ENCODE measurements at regions not wholly inside any gene's neighbourhood (a gene's known extent, or its start where the extent isn't known, plus 50 kb on each side); places are given as distances from the start of the nearest gene placed in this dataset.

DNA sequence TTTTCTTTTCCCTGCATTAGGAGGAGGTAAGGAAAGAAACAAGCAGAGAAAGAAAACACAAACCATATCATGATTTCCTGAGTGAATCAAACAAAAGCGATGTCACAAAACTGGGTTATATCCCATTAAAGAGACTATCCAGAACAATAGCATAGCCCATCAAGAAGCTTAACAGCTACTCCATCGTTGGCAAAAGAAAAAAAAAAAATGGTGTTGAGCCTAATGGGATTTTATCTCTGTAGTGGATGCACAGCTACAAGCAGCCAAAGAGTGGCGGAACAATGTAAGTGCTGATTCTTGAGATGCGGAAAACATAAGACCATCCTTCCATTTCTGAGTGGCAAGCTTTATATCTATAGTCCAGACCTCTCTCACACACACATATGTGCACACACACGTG lies 106.2 kb upstream of the NRSN1 start:
- no peak for DNase-seq (ENCODE audit: low read depth)

GRCh38 chr6:24026050-24026449 lies 100.0 kb upstream of the NRSN1 start:
- no peak for DNase-seq (ENCODE audit: low read depth)

GRCh38 chr6:24031496-24031895 lies 94.5 kb upstream of the NRSN1 start:
- no peak for DNase-seq (ENCODE audit: low read depth)

- peak; percentile 4 for DNase-seq (ENCODE audit: low read depth)
Measured at GRCh38 chr6:24032896-24033688, 92.9 kb upstream of the NRSN1 start.

- DNase-seq (ENCODE audit: low read depth): no peak
Measured at GRCh38 chr6:24043848-24044247, 82.2 kb upstream of the NRSN1 start.

- DNase-seq (ENCODE audit: low read depth): no peak
Measured at GRCh38 chr6:24051942-24052589, 73.9 kb upstream of the NRSN1 start.

GRCh38 chr6:24052590-24052961 lies 73.4 kb upstream of the NRSN1 start:
- DNase-seq (ENCODE audit: low read depth): no peak

DNA sequence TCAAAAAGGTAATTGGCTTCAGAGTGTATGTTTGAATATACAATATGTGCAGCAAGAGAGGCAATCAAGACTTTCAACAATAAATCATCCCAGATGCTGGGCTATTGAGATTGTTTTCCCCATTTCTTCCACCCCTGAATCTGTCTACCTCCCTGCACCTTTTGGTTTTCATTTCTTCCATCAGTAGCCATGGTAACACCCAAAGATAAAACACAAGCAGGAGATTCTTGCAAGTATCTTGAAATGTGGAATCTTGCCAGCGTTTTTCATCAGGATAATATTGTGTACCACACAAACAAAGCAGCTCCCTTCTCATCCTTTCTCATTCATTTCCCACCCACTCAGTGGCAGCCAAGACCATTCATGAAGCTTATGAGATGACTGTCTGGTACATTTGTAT lies 73.0 kb upstream of the NRSN1 start:
- DNase-seq (ENCODE audit: low read depth): no peak

DNA sequence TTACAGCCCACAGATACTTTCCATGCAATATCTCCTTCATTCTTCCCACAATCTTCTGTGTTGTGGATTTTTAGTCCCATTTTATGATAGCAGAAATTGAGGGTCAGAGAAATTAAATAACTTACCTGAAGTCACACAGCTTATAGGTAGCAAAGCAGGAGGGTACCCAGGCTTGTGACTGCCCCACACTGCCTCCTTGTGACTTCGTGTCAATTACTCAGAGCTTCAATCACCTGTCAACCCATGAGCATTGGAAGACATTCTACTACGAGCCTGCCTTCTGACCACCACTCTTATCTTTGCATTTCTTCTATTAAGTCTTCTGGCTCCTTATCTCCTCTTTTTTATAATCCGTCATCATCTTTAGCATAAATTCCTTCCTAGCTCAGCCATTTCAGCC lies 71.6 kb upstream of the NRSN1 start:
- DNase-seq (ENCODE audit: low read depth): no peak

GRCh38 chr6:24056567-24056966 lies 69.4 kb upstream of the NRSN1 start:
- no peak for DNase-seq (ENCODE audit: low read depth)

DNA sequence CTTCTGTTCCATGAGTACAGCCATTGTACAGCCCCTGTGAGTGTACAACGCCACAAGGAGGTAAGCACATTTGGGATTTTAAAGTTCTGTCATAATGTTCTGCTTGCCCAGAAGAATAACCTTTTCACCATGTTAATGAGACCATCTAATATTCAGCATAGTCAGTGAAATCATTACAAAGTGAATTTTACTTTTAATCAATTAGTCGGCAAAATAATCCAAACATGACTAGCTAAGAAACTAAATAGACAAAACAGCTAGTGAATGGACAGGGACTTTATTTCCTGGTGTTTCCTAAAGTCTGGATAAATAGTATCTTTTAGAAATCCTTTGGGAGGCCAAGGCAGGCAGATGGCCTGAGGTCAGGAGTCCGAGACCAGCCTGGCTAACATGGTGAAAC lies 69.0 kb upstream of the NRSN1 start:
- no peak for DNase-seq (ENCODE audit: low read depth)

DNA sequence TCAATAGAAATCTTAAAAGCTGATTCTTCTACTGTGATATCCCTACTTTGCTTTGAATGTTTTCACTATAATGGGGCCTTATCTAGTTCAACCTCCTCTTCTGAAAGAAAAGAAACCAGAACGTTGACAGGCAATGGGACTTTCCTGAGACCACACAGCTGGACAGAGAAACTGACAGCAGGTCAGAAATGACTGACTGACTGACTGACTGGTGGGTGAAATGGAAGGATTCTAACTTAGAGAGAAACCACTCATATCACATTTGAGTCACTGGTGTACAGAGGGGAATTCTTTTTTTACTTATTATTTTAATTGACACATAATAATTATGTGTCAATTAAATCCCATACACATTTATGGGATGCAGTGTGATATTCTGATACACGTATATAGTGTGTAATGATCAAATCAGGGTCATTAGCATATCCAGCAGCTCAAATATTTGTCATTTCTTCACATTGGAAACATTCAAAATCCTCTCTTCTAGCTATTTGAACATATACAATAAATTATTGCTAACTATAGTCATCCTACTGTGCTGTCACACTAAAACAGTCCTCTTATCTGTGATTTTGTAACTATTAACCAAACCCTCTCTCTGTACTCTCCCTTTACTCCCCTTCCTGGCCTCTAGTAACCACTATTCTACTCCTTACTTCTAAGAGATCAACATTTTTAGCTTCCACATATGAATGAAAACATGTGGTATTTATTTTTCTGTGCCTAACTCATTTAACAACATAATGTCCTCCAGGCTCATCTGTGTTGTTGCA lies 64.8 kb upstream of the NRSN1 start:
- no peak for DNase-seq (ENCODE audit: low read depth)

- no peak for DNase-seq (ENCODE audit: low read depth)
Measured at GRCh38 chr6:24064106-24064505, 61.9 kb upstream of the NRSN1 start.

DNA sequence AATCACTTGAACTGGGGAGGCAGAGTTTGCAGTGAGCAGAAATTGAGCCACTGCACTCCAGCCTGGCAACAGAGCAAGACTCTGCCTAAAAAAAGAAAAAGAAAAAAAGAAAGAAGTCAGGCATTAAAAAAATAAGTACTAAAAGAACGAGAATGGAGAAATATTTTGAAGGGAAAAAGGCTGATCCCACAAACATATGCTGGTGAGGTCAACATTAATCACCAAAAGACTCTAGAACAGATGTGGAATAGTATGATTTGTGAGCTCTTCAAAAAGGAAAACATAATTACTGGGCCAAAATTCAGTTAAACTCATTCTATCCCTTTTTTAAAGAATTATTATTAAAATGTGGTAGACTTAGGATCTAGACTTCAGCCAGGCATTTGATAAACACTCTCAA lies 61.2 kb upstream of the NRSN1 start:
- no peak for DNase-seq (ENCODE audit: low read depth)

DNA sequence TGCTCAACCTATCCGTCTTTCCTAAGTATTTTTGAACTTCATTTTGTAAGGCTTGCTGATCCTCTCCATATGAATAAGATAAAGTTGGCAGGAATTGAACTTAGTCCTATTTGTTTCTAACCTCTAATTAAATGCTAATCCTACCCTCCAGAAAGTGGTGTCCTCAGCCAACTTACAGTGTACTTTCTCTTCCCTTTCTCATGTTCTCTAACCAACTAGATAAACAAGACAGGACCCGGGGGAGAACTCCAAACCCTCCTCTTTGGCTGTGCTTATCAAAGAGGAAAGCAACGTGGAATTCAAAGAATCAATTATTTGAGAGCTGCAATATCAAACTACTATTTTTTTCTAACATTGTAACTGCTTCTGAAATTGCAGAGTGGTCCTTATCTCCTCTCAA lies 56.5 kb upstream of the NRSN1 start:
- no peak for DNase-seq (ENCODE audit: low read depth)

- no peak for DNase-seq (ENCODE audit: low read depth)
Measured at GRCh38 chr6:24072038-24072746, 53.8 kb upstream of the NRSN1 start.

GRCh38 chr6:24076011-24076410 lies 50.0 kb upstream of the NRSN1 start:
- DNase-seq (ENCODE audit: low read depth): no peak
